Activated naive CD4-positive, alpha-beta T cell treated with anti-CD3 and anti-CD28 coated beads for 36 hours (primary cell): ENCODE measurements at regions not wholly inside any gene's neighbourhood (a gene's known extent, or its start where the extent isn't known, plus 50 kb on each side); places are given as distances from the start of the nearest gene placed in this dataset.

ENCODE experiments used
- CTCF ChIA-PET: fragments of 350-600 bp; sonication (Branson Sonifier 250); formaldehyde crosslinking; loops from one replicate; lab custom pipeline; 2021; ENCODE audit warnings: antibody characterized with exemption; lab: Charles Lee
- DNase-seq: peaks from one replicate; pipeline ENCODE4 v3.0.0-alpha.2; 2020
- H3K27ac Mint-ChIP-seq: one replicate; pipeline ENCODE4 v1.8.0; 2021; ENCODE audit warnings: mild to moderate bottlenecking, mixed read lengths
- H3K27me3 Mint-ChIP-seq: one replicate; pipeline ENCODE4 v1.8.0; 2021; ENCODE audit warnings: low read depth, mixed read lengths
- H3K36me3 Mint-ChIP-seq: one replicate; pipeline ENCODE4 v1.8.0; 2021; ENCODE audit warnings: low read depth, mixed read lengths
- H3K4me1 Mint-ChIP-seq: one replicate; pipeline ENCODE4 v1.8.0; 2021; ENCODE audit warnings: low read depth, mixed read lengths
- H3K4me3 Mint-ChIP-seq: one replicate; pipeline ENCODE4 v1.8.0; 2021; ENCODE audit warnings: mild to moderate bottlenecking, moderate library complexity, mixed read lengths
- H3K9me3 Mint-ChIP-seq: one replicate; pipeline ENCODE4 v1.8.0; 2021; ENCODE audit warnings: mixed read lengths
- intact Hi-C: fragments of 100-400 bp; cut with micrococcal nuclease; formaldehyde crosslinking; loops from one replicate; pipeline ENCODE4 v1.15.1; 2023

DNA sequence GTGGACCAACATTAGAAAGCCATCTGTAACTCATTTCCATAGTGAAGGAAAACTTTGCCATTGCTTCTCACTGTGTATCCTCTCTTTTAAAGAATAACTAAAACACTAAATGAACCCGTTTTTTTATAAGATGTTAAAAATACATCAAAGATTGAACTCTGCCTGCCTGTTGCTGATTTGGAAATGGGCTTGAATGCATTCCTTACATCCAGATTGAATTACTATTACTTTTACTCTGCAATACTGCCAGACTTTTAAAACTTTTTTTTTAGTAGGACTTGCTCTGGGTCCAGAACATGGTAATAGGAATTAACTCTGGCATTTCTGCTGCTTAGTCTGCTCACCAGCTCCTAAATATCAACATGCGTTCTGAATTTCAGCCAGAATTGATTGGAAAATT is 176.8 kb upstream of the PAPPA start:
- Mint-ChIP-seq H3K27me3 (no peaks in the 10 kb centered on the region), H3K4me1 (no peaks in the 10 kb centered on the region), H3K36me3 (no peaks in the 10 kb centered on the region), H3K9me3 (peaks cover 4% of the 10 kb centered on the region), H3K4me3 (no peak overlapping the region), H3K27ac (no peak overlapping the region)
- intact Hi-C loops: no loop called here
- no peak for DNase-seq
- CTCF ChIA-PET: no interaction called here

DNA sequence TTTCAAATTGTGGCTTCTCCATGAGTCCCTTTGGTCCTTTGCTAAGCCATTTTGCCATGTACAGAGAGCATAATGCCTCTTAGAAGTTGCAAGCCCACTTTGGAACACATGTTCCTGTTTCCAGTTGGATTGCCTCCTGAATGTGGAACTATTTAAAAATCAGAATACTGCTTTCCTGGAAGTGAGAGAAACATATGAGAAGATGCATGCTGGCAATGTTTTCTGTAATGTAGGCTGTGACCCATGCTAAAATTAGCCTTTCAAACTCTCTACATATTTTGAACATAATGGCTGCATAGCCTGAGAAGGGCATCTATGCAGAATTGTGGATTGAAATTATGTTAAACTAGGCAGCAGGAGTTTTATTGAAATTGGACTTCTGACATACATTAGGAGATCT is 175.5 kb upstream of the PAPPA start:
- intact Hi-C loops: no loop called here
- no peaks in the 10 kb centered on the region for H3K4me1 Mint-ChIP-seq
- H3K4me3 Mint-ChIP-seq: no peak overlapping the region
- H3K27me3 Mint-ChIP-seq: no peaks in the 10 kb centered on the region
- no peak overlapping the region for H3K27ac Mint-ChIP-seq
- H3K9me3 Mint-ChIP-seq: peaks cover 4% of the 10 kb centered on the region
- no peak for DNase-seq
- CTCF ChIA-PET: no interaction called here
- H3K36me3 Mint-ChIP-seq: no peaks in the 10 kb centered on the region

DNA sequence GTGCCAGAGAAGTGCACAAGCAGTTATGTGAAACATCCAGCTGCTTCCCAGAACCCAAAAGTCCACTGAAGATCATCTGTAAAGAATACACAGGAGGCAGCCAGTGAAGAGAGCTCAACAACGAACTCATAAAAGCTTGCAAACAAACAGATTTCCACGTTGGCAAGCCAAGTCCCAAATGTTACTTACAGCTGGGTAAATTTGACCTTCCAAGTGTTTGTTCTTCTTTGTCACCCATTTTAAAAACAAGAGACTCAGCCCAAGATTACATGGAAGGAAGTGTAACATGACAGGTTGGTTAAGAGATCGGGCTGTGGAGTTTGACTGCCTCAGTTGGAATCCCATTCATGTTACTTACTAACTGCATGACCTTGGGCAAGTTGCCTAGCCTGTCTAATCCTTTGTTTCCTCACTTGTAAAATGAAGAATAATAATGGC is 174.9 kb upstream of the PAPPA start:
- Mint-ChIP-seq H3K4me3 (no peak overlapping the region), H3K27ac (no peak overlapping the region), H3K4me1 (no peaks in the 10 kb centered on the region), H3K9me3 (peaks cover 4% of the 10 kb centered on the region), H3K36me3 (no peaks in the 10 kb centered on the region), H3K27me3 (no peaks in the 10 kb centered on the region)
- intact Hi-C loops: no loop called here
- CTCF ChIA-PET: no interaction called here
- no peak for DNase-seq

DNA sequence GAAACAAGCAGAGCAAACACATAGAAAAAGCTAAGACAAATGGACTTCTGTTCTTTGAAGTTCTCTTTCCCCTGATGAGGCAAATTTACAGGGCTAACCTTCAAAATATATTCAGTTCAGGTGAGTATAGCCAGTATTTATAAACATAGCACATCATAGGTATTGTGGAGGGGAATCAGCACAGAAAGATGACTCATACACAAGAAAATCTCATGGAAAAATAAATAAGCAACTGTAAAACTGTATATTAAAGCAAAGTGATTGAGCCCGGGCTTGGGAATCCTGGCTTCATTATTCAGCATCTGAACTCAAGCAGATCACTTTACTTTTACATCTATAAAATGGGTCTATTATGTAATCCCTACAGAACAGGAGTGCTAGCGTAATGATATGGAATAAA is 173.5 kb upstream of the PAPPA start:
- CTCF ChIA-PET: no interaction called here
- H3K27ac Mint-ChIP-seq: no peak overlapping the region
- no peaks in the 10 kb centered on the region for H3K36me3 Mint-ChIP-seq
- intact Hi-C loops: no loop called here
- no peaks in the 10 kb centered on the region for H3K4me1 Mint-ChIP-seq
- H3K27me3 Mint-ChIP-seq: no peaks in the 10 kb centered on the region
- H3K4me3 Mint-ChIP-seq: no peak overlapping the region
- peaks cover 4% of the 10 kb centered on the region for H3K9me3 Mint-ChIP-seq
- no peak for DNase-seq

DNA sequence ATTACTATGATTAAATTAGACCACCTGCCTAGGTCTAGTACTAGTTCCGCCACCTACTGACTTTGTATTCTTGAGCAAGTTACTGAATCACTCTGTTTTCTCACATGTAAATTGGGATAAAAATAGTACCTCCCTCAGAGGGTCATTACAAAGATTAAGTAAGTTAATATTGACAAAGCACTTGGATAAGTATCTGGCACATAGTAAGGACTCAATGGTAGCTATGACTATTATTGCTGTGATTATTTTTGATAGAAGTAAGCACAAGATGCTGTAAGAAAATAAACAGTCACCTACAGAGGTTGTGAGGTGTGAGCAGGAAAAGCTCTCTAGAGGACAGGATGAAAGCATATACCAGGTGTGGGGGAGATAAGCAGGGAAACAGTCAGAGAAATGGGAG is 173.1 kb upstream of the PAPPA start:
- Mint-ChIP-seq H3K36me3 (no peaks in the 10 kb centered on the region), H3K4me3 (no peak overlapping the region), H3K27ac (no peak overlapping the region), H3K27me3 (no peaks in the 10 kb centered on the region), H3K9me3 (peaks cover 4% of the 10 kb centered on the region), H3K4me1 (no peaks in the 10 kb centered on the region)
- CTCF ChIA-PET: no interaction called here
- DNase-seq: no peak
- intact Hi-C loops: no loop called here

DNA sequence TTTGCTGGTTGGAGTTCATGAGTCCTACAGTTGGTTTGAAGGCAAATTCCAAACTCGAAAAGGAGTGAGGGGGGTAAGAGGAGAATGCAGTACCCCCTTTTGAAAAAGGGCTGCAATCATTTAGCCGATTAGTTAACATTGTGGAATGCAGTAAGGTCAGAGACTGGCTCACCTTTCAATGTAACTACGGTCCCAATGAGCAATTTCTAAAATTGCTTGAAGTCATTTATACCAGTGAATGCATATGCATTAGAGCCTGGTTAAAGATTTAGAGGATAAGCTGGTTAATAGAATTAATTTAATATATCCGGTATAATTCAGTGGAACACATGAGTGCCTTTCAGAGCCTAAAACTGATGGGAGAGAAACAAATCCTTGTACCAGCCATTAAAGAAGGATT is 172.6 kb upstream of the PAPPA start:
- no peak for DNase-seq
- Mint-ChIP-seq H3K4me3 (no peak overlapping the region), H3K9me3 (peaks cover 4% of the 10 kb centered on the region), H3K27me3 (no peaks in the 10 kb centered on the region), H3K4me1 (no peaks in the 10 kb centered on the region), H3K27ac (no peak overlapping the region), H3K36me3 (no peaks in the 10 kb centered on the region)
- intact Hi-C loops: no loop called here
- CTCF ChIA-PET: no interaction called here

DNA sequence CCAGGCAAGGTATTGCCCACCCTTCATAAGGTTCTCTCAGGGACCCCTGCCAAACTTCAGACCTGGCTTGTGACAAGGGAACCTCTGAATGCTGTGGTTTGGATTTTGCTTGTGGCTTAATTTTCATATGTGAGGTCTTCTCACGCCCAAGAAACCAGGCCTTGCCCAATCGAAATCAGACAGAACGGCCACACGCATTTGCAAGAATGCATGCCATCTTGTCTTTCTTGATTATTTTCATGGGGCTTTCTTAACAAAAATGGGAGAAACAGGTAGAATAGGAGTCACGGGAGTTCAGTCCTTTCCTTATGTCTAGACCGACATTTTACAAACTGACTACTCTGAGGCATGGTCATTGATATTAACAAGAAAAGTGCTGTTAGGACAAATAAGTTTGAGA is 170.2 kb upstream of the PAPPA start:
- Mint-ChIP-seq H3K27me3 (no peaks in the 10 kb centered on the region), H3K4me3 (no peak overlapping the region), H3K9me3 (peaks cover 2% of the 10 kb centered on the region), H3K4me1 (no peaks in the 10 kb centered on the region), H3K36me3 (no peaks in the 10 kb centered on the region), H3K27ac (no peak overlapping the region)
- DNase-seq: no peak
- CTCF ChIA-PET: no interaction called here
- intact Hi-C loops: no loop called here

DNA sequence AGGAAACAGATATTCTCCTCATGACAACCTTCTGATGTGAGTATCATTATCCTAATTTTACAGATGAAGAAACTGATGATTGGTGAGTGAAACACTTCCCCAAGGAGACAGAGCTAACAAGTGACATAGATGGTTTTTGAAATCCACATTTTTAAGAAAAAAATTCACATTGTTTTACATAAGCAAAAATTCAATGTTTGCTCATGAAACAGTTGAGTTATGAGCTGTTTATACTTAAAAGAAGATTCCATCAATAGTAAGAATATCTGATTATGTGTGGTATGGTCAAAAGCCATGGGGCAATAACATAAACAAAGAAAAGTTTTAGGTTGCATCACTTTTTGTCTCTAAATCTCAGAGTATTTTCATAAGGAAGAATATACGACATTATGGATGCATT is 167.9 kb upstream of the PAPPA start:
- no peak overlapping the region for H3K27ac Mint-ChIP-seq
- no peaks in the 10 kb centered on the region for H3K27me3 Mint-ChIP-seq
- CTCF ChIA-PET: no interaction called here
- H3K4me1 Mint-ChIP-seq: no peaks in the 10 kb centered on the region
- DNase-seq: no peak
- H3K4me3 Mint-ChIP-seq: no peak overlapping the region
- peaks cover 2% of the 10 kb centered on the region for H3K9me3 Mint-ChIP-seq
- intact Hi-C loops: no loop called here
- H3K36me3 Mint-ChIP-seq: no peaks in the 10 kb centered on the region

DNA sequence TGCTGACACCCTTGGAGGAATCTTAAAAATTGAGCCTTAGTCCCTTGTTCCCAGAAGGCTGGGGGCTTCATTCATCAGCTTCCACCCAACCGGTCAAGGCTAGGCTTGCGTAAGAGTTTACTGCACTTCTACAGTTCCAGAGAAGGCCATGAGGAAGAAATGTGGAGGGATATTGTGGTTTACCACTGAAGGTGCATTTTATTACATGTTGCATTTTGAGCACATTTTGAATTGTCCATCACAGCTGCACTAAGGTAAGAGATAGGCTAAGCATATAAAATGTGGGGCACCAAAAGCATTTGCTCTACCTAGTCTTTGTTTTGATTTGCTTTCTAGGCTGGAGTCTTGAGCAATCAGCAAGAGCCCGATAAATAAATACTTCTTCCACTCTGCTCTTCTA is 167.1 kb upstream of the PAPPA start:
- CTCF ChIA-PET: no interaction called here
- Mint-ChIP-seq H3K9me3 (peaks cover 2% of the 10 kb centered on the region), H3K27ac (no peak overlapping the region), H3K4me3 (no peak overlapping the region), H3K4me1 (no peaks in the 10 kb centered on the region), H3K27me3 (no peaks in the 10 kb centered on the region), H3K36me3 (no peaks in the 10 kb centered on the region)
- intact Hi-C loops: no loop called here
- no peak for DNase-seq

DNA sequence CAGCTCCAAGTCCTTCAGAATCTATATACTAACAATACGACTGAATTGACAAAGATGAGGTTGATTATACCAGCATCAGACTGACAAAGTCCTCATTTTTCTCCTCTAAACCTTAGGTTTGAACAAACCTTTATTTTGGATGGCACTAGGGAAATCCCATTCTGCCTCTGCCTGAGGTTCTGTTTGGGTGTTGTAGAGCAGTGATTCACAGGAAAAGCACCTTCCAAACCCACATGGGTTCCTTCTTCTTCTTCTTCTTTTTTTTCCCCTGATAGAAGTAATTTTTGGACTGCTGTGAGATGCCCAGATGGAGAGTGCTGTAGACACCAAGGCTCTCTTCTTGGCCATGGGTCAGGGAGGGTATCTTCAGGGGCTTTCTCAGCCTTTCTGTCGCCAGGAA is 164.9 kb upstream of the PAPPA start:
- Mint-ChIP-seq H3K4me3 (no peak overlapping the region), H3K27me3 (no peaks in the 10 kb centered on the region)

DNA sequence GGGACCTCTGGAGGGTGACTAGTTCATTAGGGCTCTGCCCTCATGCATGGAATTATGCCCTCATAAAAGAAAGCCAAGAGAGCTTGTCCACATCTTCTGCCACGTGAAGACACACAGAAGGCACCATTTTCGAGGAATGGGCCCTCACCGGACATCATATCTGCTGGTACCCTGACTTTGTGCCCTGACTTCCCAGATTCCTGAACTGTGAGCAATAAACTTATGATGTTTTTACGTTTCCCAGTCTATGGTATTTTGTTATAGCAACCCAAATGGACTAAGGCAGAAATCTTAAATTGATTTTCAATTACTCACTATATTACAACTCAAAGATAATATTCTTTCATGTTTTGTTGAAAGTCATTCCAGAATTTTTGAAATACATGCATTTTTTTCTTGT is 163.8 kb upstream of the PAPPA start:
- Mint-ChIP-seq H3K27ac (no peak overlapping the region), H3K4me1 (no peaks in the 10 kb centered on the region), H3K27me3 (no peaks in the 10 kb centered on the region), H3K9me3 (peaks cover 4% of the 10 kb centered on the region), H3K36me3 (no peaks in the 10 kb centered on the region), H3K4me3 (no peak overlapping the region)
- no peak for DNase-seq
- CTCF ChIA-PET: interaction anchor here (0.6 kb wide), 1 partner anchor 26 kb away, joined by 4 read pairs; no protein-coding TSS in a partner anchor
- intact Hi-C loops: no loop called here

More for the DNA sequence above, 164.9 kb upstream of the PAPPA start:
- CTCF ChIA-PET: no interaction called here
- intact Hi-C loops: no loop called here
- Mint-ChIP-seq H3K9me3 (peaks cover 4% of the 10 kb centered on the region), H3K4me1 (no peaks in the 10 kb centered on the region), H3K36me3 (no peaks in the 10 kb centered on the region), H3K27ac (no peak overlapping the region)
- DNase-seq: no peak

DNA sequence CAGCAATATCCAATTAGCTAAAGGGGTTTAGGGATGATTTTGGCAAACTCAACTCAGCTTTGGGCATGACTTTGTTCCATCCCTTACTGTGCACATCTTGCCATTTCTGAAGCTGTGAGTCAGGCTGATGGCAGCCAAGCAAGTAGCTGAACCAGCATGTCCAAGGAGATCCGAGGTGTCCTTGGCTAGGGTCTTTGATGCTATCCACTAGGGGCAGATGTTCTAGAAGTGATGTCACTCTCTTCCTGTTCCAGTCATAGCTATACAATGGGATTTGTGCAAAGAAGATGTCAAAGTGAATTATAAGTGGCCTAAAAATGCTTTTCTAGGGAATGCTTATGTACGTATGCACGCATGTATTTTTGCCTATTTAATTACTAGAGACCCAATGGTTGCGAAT is 160.8 kb upstream of the PAPPA start:
- intact Hi-C loops: no loop called here
- CTCF ChIA-PET: interaction anchor here (0.9 kb wide), 1 partner anchor 747 kb away, joined by 3 read pairs; no protein-coding TSS in a partner anchor

DNA sequence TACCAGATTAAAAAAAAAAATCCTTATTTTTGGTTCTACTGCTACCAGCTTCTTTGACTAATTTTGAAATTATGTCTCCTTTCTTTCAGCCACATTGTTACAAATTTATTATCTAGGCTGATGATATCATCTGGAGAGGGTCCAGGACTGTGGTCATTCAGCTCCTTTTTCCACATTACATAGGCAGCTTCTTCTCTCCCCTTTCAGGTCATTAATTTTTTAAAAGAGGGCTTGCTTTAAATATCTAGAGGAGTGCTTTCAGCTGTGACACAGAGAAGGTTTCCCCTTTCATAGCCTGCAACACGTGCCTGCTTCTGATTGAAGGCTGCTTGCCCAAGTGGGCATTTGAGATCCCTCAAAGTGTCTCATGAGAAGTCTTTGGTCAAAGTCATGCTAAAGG is 155.7 kb upstream of the PAPPA start:
- Mint-ChIP-seq H3K4me3 (no peak overlapping the region), H3K9me3 (peaks cover 2% of the 10 kb centered on the region), H3K27me3 (peaks cover 10% of the 10 kb centered on the region), H3K36me3 (no peaks in the 10 kb centered on the region), H3K27ac (no peak overlapping the region), H3K4me1 (no peaks in the 10 kb centered on the region)
- CTCF ChIA-PET: no interaction called here
- DNase-seq: no peak
- intact Hi-C loops: no loop called here

More for the DNA sequence above, 160.8 kb upstream of the PAPPA start:
- H3K4me1 Mint-ChIP-seq: no peaks in the 10 kb centered on the region
- H3K27me3 Mint-ChIP-seq: peaks cover 7% of the 10 kb centered on the region
- no peak for DNase-seq
- no peak overlapping the region for H3K4me3 Mint-ChIP-seq
- H3K36me3 Mint-ChIP-seq: no peaks in the 10 kb centered on the region
- H3K27ac Mint-ChIP-seq: no peak overlapping the region
- peaks cover 3% of the 10 kb centered on the region for H3K9me3 Mint-ChIP-seq

DNA sequence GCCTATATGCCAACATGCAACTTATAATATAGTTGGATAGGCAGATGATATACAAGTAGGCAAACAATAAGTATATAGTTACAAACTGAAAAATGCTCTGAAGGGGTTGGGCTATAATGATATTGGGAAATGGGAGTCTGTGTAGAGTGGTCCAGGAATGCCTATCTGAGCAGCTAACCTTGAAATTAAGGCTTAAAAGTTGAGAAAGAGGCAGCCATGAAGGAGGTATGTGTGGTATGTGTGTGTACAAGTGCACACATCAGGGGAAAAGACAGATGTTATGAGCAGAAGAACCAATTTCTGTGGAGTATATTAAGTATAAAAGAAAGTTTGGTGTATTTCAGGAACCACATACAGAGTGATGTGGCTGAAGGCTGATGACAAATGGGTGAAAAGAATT is 154.9 kb upstream of the PAPPA start:
- H3K27ac Mint-ChIP-seq: no peak overlapping the region
- H3K4me3 Mint-ChIP-seq: no peak overlapping the region
- intact Hi-C loops: no loop called here
- CTCF ChIA-PET: no interaction called here
- H3K27me3 Mint-ChIP-seq: peaks cover 10% of the 10 kb centered on the region
- peaks cover 2% of the 10 kb centered on the region for H3K9me3 Mint-ChIP-seq
- DNase-seq: no peak
- no peaks in the 10 kb centered on the region for H3K36me3 Mint-ChIP-seq
- H3K4me1 Mint-ChIP-seq: no peaks in the 10 kb centered on the region
